Psoas muscle (tissue), 7 donors: ENCODE measurements at regions not wholly inside any gene's neighbourhood (a gene's known extent, or its start where the extent isn't known, plus 50 kb on each side); places are given as distances from the start of the nearest gene placed in this dataset.

Experiments used
- ATAC-seq, 4 donors: fragments of 200-7000 bp; cut with Tn5 transposase; one replicate each; pipeline ENCODE4 v1.9.1; 2020; ENCODE audit warnings: moderate library complexity in 3 of 4, mild to moderate bottlenecking in 2 of 4
- DNase-seq, 2 donors: peaks; one replicate each; pipeline ENCODE4 v3.0.0-alpha.2; 2020
- H3K27ac ChIP-seq: fragments of 200-600 bp; one replicate; pipeline ENCODE4 v1.8.0; 2022
- H3K27me3 ChIP-seq, 3 donors: fragments of 200-600 bp in 1 of 3; one replicate each; pipeline versions ENCODE4 v1.6.1 to v1.8.0; 2013 to 2022; ENCODE audit warnings: low read length in 2 of 3, mild to moderate bottlenecking in 2 of 3, moderate library complexity in 1 of 3; ENCODE audit not compliant: insufficient read depth in 3 of 3
- H3K36me3 ChIP-seq, 2 donors: fragments of 200-600 bp in 1 of 2; one replicate each; pipeline versions ENCODE4 v1.6.1 to v1.8.0; 2013 to 2022; ENCODE audit warnings: low read depth in 1 of 2, mild to moderate bottlenecking in 1 of 2, moderate library complexity in 1 of 2; ENCODE audit not compliant: insufficient read depth in 1 of 2
- H3K4me1 ChIP-seq: fragments of 200-600 bp; one replicate; pipeline ENCODE4 v1.8.0; 2022
- H3K4me3 ChIP-seq: fragments of 200-600 bp; one replicate; pipeline ENCODE4 v1.8.0; 2022; ENCODE audit warnings: mild to moderate bottlenecking
- H3K9me3 ChIP-seq: fragments of 200-600 bp; one replicate; pipeline ENCODE4 v1.8.0; 2022
- CTCF ChIP-seq: fragments of 200-600 bp; IDR thresholded peaks from one replicate; pipeline ENCODE4 v1.8.0; 2022; ENCODE audit warnings: antibody characterized with exemption
- WGBS, 3 donors: extraction: QIAGEN DNeasy Blood & Tissue Kit; methylation state at CpG; one replicate each; pipeline versions ENCODE4 v1.1.6 to v1.1.7; 2013; 5-methylcytosine and 5-hydroxymethylcytosine counted together
- intact Hi-C, 2 donors: fragments of 100-400 bp; cut with DNase I; formaldehyde crosslinking; loops; one replicate each; pipeline versions ENCODE4 v1.11.0 to v1.14.2; 2022
- donor health status: healthy with polysubstance abuse.
- donor health status: DM: no; HTN: no; CAD: no; lungs with moderate emphysema.
- donor health status: Bipolar disorder and iron deficiency.
- donor health status: healthy.
- donor health status: DM: yes; HTN: yes; CAD: no.
- donor health status: DM: no; HTN: no; CAD: no.
- donor health status: DM: yes; HTN: yes; CAD: no.

DNA sequence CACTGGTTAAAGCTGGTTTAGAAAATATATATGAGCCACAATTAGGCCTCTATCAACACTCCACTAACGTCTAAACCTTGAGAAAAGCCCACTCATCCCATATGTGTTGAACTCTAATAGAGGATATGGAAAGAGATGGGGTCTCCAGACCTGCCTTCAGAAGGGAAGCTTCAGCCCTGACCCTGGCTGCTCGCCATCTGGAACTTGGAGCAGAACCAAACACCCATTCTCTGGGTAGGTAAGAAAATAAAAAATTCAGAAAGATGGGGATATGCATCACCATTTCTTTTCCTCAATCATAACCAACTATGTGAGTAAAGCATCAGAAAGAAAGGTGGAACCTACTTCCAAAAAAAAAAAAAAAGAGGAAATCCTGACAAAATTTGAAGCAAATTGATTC lies 666.2 kb downstream of the PTPRC start:
- Histone ChIP-seq H3K4me3 (no peak overlapping the region), H3K9me3 (no peaks in the 10 kb centered on the region), H3K36me3 (no peaks in the 10 kb centered on the region), H3K27me3 (no peaks in the 10 kb centered on the region), H3K4me1 (no peaks in the 10 kb centered on the region), H3K27ac (no peak overlapping the region)
- no peak for TF ChIP-seq CTCF
- intact Hi-C loops: no loop called here
- WGBS, 3 donors: 66 to 67% (median 67%) methylated on average over 2 of the region's 2 CpGs
- DNase-seq: no peak
- ATAC-seq: no peak

GRCh38 chr1:199307496-199308264 lies 668.8 kb downstream of the PTPRC start:
- Histone ChIP-seq H3K9me3 (no peaks in the 10 kb centered on the region), H3K27ac (no peak overlapping the region), H3K4me3 (no peak overlapping the region), H3K27me3 (no peaks in the 10 kb centered on the region), H3K4me1 (no peaks in the 10 kb centered on the region), H3K36me3 (no peaks in the 10 kb centered on the region)
- intact Hi-C loops: no loop called here
- DNase-seq: no peak
- 81% methylated on average over 6 of the region's 6 CpGs for WGBS, 3 donors
- TF ChIP-seq CTCF: no peak
- ATAC-seq: no peak

DNA sequence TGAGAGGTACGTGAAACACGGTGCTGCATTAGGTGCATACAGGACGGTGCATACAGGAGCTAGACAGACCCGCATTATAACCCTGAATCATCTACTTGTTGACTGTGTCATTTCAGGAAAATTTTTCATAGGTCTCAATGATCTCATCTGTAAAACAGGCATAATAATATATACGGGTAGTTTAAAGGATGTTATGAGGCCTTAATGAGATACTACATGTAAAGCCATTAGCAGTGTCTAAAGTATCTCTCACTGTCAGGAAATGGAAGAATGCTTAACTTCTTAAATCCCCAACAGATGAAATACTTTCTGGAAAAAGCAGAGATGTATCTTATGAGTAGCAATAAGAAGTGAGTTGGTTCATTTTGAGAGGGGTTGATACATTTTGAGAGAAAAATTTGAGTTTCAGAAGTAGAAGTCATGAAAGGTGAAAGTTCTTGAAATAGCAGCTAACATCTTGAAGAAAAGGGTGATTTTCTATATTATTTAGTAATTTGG lies 669.6 kb downstream of the PTPRC start:
- H3K27me3 ChIP-seq: no peaks in the 10 kb centered on the region
- H3K4me3 ChIP-seq: no peak overlapping the region
- 83 to 87% (median 85%) methylated on average over 5 of the region's 5 CpGs for WGBS, 3 donors
- H3K36me3 ChIP-seq: no peaks in the 10 kb centered on the region
- no peak for TF ChIP-seq CTCF
- H3K27ac ChIP-seq: no peak overlapping the region
- no peak for ATAC-seq
- no peaks in the 10 kb centered on the region for H3K9me3 ChIP-seq
- H3K4me1 ChIP-seq: no peaks in the 10 kb centered on the region
- intact Hi-C loops: no loop called here
- no peak for DNase-seq

DNA sequence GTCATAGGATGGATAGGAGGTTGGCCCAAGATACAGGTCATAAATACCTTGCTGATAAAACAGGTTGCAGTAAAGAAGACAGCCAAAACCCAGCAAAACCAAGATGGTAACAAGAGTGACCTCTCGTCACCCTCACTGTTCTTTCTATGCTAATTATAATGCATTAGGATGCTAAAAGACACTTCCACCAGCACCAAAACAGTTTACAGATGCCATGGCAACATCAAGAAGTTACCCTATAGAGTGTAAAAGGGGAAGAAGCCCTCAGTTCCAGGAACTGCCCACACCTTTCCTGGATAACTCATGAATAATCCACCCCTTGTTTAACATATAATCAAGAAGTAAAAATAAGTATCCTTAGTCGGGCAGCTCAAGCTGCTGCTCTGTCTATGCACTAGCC lies 671.9 kb downstream of the PTPRC start:
- no peak overlapping the region for H3K27ac ChIP-seq
- no peak overlapping the region for H3K4me3 ChIP-seq
- no peaks in the 10 kb centered on the region for H3K36me3 ChIP-seq
- no peaks in the 10 kb centered on the region for H3K27me3 ChIP-seq
- no peaks in the 10 kb centered on the region for H3K9me3 ChIP-seq
- intact Hi-C loops: no loop called here
- no peak for TF ChIP-seq CTCF
- WGBS, 3 donors: 77 to 86% (median 84%) methylated on average over 2 of the region's 2 CpGs
- no peaks in the 10 kb centered on the region for H3K4me1 ChIP-seq
- ATAC-seq (no peak), DNase-seq (no peak)
